ENCODE measurements at regions not wholly inside any gene's neighbourhood (a gene's known extent, or its start where the extent isn't known, plus 50 kb on each side); places are given as distances from the start of the nearest gene placed in this dataset.
"Not testable (repeated sequence)": the region's sequence is repeated elsewhere in the genome, so short reads cannot be mapped to it uniquely, and the experiment has no call there.

DNA sequence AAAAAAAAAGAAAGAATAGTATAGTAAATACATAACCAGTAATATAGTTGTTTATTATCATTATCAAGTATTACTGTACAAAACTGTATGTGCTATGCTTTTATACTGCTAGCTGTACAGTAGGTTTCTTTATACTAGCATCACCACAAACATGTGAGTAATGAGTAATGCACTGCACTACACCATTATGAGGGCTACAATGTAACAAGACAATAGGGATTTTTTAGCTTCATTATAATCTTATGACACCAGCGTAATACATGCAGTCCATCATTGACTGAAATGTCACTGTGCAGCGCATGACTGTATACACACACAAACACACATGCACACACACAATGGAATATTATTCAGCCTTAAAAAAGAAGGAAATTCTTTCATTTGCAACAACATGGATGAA lies 111.5 kb upstream of the ZBED5 start:
- H3K4me3 ChIP-seq (ENCODE audit: control insufficient read depth, low read depth, low read length), result no peak overlapping the region
- TF ChIP-seq CTCF (IDR thresholded peaks at IDR 0.05; ENCODE audit: control insufficient read depth, insufficient read depth, low read depth, low read length, missing control alignments), result no peak
- DNase-seq (ENCODE audit: low read depth), result no peak

DNA sequence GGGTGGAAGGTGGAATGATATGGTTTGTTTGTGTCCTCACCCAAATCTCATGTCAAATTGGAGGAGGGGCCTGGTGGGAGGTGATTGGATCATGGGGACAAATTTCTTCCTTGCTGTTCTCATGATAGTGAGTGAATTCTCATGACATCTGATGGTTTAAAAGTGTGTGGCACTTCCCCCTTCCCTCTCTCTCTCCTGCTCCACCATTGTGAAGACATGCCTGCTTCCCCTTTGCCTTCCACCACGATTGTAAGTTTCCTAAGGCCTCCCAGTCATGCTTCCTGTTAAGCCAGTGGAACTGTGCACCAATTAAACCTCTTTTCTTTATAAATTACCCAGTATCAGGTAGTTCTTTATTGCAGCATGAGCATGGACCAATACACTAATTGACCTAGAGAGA lies 99.0 kb upstream of the ZBED5 start:
- not testable (repeated sequence) for DNase-seq (ENCODE audit: low read depth); H3K4me3 ChIP-seq (ENCODE audit: control insufficient read depth, low read depth, low read length)

- DNase-seq (ENCODE audit: low read depth), result no peak
- no peak overlapping the region for H3K4me3 ChIP-seq (ENCODE audit: control insufficient read depth, low read depth, low read length)
- no peak for TF ChIP-seq CTCF (IDR thresholded peaks at IDR 0.05; ENCODE audit: control insufficient read depth, insufficient read depth, low read depth, low read length, missing control alignments)
These were observed 97.8 kb upstream of the ZBED5 start for GRCh38 chr11:10955616-10956015.

GRCh38 chr11:10954184-10954583 lies 96.3 kb upstream of the ZBED5 start:
- TF ChIP-seq CTCF (IDR thresholded peaks at IDR 0.05; ENCODE audit: control insufficient read depth, insufficient read depth, low read depth, low read length, missing control alignments), result no peak
- no peak for DNase-seq (ENCODE audit: low read depth)

DNA sequence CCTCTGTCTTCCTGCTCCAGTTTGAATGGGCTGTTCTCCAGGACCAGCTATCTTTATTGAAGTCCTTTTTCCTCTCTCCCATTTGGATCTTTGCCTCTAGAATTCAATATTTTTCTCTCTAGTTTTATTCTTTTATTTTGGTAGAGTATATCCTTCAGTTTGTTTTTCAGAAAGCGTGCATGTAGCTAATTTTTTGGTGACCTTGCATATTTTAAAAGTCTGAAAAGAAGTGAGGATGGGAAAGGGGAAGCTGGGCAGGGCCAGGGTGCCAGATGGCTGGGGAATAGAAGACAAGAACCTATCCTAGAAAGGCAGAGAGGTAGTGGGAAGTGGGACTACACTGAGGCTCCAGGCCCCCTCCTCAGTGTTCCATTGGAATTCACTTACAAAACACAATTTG lies 95.0 kb upstream of the ZBED5 start:
- DNase-seq (ENCODE audit: low read depth), result no peak
- no peak overlapping the region for H3K4me3 ChIP-seq (ENCODE audit: control insufficient read depth, low read depth, low read length)
- TF ChIP-seq CTCF (IDR thresholded peaks at IDR 0.05; ENCODE audit: control insufficient read depth, insufficient read depth, low read depth, low read length, missing control alignments), result no peak

More at GRCh38 chr11:10954184-10954583, 96.3 kb upstream of the ZBED5 start:
- H3K4me3 ChIP-seq (ENCODE audit: control insufficient read depth, low read depth, low read length), result no peak overlapping the region

- not testable (repeated sequence) for H3K4me3 ChIP-seq (ENCODE audit: control insufficient read depth, low read depth, low read length); DNase-seq (ENCODE audit: low read depth)
These were observed 90.1 kb upstream of the ZBED5 start for GRCh38 chr11:10947935-10948334.

GRCh38 chr11:10946072-10946471 lies 88.2 kb upstream of the ZBED5 start:
- H3K4me3 ChIP-seq (ENCODE audit: control insufficient read depth, low read depth, low read length), result no peak overlapping the region
- DNase-seq (ENCODE audit: low read depth), result no peak
- TF ChIP-seq CTCF (IDR thresholded peaks at IDR 0.05; ENCODE audit: control insufficient read depth, insufficient read depth, low read depth, low read length, missing control alignments), result no peak

- TF ChIP-seq CTCF (IDR thresholded peaks at IDR 0.05; ENCODE audit: control insufficient read depth, insufficient read depth, low read depth, low read length, missing control alignments), result no peak
- DNase-seq (ENCODE audit: low read depth), result no peak
These were observed 87.3 kb upstream of the ZBED5 start for GRCh38 chr11:10945196-10945595.

More at GRCh38 chr11:10945196-10945595, 87.3 kb upstream of the ZBED5 start:
- no peak overlapping the region for H3K4me3 ChIP-seq (ENCODE audit: control insufficient read depth, low read depth, low read length)

Data from AG09309 (cell line).